CD4-positive, alpha-beta T cell treated with Interleukin-15 for 1 hour (primary cell): ENCODE measurements at regions not wholly inside any gene's neighbourhood (a gene's known extent, or its start where the extent isn't known, plus 50 kb on each side); places are given as distances from the start of the nearest gene placed in this dataset.
"Not testable (repeated sequence)": the region's sequence is repeated elsewhere in the genome, so short reads cannot be mapped to it uniquely, and the experiment has no call there.

Source experiments
- DNase-seq: peaks from one replicate; pipeline ENCODE4 v3.0.0-alpha.2; 2020

DNA sequence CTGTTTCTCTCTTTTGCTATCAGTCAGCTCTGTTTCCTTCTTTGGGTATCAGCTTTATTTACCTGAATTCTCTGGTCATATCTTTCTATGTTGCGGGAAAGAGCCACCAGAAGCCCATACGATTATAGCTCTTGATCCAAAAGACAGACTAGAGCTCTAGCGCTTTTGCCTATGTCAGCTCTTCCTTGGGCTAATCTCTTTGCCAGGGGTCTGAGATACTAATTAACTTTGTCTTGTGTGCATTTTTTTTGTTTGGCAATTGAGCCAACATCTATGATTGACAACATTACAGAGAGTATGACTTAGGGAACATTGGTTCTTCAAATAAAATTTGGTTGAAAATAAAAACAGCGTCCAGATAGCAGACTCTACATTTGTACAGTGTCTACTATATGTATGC, 603.0 kb downstream of the KCTD16 start:
- no peak for DNase-seq

DNA sequence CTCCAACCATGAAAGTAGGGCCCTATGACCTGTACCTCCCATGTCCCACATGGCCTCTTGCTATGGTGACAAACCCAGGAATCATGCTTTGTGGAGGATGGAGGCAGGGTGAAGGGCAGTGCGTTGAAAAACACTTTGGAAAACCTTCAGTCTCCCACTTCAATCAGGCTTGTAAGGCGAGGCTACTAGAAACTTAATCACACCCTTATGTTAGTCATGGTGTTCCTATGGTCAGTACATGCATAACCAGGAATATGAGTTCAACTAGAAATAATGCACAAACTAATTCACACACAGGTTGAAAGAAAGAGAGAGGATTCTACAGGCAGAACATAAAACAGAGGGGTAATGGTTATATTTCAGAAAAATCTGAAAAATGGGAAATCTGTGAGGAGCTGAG, 601.1 kb downstream of the KCTD16 start:
- no peak for DNase-seq

DNA sequence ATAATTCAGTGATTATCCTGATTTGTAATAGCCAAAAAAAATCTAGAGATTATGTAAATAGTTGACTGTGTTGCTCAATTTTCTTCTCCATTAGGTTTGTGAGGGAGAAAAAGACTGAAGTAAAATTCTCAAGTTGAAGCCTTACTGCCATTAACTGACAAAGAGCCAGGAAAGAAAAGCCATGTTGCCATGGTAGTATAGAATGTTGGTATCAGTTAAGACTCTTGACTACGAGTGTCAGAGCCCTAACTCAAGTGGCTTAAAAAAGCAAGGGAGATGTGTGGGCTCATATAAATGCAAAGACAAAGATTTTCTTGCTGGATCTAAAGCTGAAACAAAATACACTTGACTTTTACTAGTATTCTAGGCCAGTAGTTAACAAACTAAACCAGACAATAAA, 571.7 kb downstream of the KCTD16 start:
- no peak for DNase-seq

DNA sequence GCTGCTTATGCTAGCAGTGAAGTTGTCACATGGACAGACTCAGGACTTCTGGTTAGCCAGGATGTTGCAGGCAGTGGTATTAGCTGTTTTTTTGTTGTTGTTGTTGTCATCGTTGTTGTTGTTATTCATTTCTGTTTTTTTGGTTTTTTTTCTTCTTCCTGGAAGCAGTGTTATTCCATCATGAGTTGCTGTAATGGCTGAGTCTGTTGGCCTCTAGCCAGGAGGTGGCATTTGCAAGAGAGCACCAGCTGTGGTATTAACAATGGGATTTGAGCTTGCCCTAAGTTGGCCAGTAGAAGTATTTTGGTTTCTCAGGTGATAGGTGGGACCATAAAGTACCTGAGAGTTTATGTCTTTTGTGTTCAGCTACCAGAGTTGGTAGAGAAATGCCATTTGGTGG, 561.1 kb downstream of the KCTD16 start:
- DNase-seq, result no peak

DNA sequence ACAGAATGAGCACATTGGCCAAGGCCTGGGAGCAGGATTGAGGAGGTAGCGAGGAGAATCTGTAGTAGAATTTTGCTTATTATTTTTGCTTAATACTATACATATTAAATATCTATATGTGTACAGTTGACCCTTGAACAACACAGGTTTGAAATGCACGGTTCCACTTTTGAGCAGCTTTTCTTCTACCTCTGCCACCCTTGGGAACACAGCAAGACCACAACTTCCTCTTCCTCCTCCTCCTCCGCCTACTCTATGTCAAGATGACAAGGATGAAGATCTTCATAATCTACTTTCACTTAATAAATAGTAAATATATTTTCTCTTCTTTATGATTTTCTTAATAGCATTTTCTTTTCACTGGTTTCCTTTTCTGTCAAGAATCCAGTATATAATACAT, 541.4 kb downstream of the KCTD16 start:
- DNase-seq, result no peak

DNA sequence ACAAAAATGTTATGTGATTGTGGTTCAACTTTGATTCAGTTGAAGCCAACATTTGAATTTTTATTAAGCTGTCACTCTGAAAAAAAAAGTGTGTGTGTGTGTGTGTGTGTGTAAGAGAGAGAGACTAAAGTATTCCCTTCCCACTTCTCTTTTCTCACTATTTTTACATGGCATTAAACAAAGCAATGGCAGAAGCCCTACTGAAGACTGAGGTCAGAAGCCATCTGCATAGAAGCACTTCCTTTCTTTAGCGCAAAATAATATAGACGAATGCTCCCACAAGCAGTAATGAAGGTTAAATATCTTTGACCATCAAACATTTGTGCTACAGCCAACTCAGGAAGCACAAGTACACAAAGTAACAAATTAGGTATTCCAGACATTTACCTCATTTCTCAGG, 540.5 kb downstream of the KCTD16 start:
- DNase-seq, result no peak

DNA sequence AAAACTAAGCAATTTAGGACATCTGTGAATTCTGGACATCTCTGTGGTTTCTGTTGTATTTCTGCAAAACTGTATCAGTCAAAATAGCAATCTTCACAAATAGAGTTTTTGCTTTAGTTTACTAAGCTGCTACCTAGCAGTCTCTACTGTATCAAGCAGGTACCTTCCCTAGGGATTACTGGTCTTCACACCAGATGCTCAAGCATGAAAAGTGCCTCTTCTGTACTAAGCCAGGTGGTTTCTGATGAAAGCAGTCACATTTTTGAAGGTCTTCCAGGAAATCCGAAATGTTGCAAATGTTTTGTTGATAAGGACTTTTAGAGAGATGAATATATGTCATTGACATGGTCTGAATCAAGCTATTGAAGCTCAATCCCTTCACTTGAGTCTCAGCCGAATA, 540.0 kb downstream of the KCTD16 start:
- DNase-seq, result no peak

DNA sequence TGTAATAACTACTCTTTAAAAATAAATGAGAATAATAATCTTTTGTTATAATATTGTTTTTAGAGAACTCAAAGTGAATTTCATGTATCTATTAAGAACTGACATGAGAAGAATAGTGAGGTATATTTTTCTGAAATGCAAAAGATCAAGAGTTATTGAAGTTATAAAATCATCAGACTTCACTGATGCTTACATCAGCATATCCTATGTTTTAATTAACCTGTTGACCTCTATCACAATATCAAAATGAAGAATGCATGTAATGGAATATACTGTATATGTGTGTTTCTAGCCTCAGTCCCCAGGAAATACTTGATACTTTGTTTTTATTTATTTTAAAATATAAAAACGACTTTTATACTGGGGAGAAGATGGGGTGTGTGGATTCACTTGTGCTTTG, 533.1 kb downstream of the KCTD16 start:
- DNase-seq, result no peak

DNA sequence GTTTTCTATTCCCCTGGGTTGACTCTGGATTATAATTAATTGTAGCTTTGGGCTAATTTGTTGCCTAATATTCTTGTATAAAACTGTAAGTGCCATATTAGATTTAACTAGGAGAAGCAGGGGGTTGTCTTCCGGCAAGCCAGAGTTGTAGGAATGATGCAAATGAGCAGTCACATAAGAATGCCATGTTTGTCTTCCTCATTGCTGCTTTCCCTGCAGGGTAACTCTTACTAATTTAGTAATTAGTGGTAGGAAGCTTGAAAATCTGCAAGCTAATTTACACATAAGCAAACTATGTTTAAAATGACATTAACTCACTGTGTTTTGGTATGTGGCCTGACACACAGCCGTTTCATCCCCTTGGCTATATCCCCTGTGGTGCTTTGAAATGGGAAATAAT, 527.8 kb downstream of the KCTD16 start:
- DNase-seq, result no peak

DNA sequence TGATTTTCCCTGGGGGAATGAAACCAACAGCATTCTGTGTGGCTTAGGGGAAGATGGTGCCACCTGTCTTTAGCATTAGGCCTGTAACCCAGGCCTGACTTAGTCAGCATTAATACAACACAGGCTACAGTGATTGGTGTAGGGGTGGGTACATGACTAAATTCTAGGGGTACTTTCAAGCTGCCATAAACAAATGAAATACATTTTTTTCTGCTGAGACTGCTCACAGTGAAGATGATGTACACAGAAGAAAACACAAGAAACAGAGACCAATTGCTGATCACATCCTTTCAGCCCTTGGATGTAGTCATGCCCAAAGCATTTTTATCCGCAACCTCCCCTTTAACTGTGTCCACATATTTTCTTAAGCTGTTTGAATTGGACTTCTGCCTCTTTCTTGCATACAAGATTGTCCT, 527.2 kb downstream of the KCTD16 start:
- no peak for DNase-seq

DNA sequence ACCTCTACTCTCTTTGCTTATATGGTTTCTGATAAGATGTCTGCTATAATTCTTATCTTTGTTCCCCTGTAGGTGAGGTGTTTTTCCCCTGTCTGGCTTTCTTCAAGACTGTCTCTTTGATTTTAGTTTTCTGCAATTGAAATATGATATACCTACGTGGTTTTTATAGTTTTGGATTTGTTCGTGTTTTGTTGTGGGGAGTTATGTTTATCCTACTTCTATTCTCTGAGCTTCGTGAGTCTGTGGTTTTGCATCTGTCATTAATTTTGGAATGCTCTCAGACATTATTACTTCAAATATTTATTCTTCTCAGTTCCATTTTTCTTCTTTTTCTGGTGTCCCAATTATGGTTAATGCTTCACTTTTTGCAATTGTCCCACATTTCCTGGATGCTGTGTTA, 521.3 kb downstream of the KCTD16 start:
- no peak for DNase-seq

DNA sequence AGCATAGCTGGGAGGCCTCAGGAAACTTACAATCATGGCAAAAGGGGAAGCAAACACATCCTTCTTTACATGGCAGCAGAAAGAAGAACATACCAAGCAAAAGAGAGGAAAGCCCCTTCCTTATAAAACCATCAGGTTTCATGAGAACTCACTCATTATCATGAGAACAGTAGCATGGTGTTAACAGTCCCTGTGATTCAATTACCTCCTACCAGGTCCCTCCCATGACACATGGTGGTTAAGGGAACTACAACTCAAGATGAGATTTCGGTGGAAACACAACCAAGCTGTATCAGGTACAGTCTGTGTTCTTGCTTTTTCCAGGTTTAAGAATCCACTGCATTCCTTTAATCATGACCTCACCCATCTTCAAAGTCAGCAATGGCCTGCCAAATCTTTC, 514.2 kb downstream of the KCTD16 start:
- DNase-seq, result no peak

DNA sequence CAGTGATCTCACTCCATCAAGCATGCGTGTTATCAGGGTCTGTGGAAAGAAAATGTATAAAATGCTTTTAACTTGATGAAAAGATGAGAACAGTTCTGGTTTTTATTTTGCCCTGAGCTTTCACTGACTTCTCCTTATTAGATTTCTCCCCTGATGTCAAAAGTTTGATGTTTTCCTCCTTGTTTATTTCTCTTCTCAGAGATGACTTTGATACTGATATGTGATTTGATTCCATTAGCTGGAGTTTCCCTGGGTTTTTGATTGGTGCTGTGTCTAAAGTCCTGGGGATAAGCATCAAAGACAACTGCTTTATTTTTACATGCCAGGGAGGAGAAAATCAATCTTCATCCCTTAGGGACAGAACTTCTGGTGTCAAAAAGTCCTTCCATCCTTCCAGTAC, 510.0 kb downstream of the KCTD16 start:
- DNase-seq, result no peak

DNA sequence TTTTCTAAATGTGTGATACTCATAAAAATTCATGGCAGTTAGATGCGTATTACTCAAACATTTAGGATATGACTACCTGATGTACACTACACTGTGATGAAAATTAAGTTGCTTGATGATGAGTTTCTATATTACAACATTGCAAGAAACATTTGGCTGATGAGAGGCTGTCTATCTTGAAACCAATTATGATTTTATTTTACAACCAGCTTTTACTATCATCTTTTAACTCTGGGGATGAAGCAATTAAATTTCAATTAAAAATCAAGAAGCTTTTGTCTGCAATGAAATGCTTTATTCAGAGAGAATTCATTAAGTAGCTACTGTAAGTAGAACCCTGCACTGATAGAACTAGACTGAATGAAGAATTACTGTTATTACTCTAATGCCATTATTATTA, 500.4 kb downstream of the KCTD16 start:
- DNase-seq, result no peak

DNA sequence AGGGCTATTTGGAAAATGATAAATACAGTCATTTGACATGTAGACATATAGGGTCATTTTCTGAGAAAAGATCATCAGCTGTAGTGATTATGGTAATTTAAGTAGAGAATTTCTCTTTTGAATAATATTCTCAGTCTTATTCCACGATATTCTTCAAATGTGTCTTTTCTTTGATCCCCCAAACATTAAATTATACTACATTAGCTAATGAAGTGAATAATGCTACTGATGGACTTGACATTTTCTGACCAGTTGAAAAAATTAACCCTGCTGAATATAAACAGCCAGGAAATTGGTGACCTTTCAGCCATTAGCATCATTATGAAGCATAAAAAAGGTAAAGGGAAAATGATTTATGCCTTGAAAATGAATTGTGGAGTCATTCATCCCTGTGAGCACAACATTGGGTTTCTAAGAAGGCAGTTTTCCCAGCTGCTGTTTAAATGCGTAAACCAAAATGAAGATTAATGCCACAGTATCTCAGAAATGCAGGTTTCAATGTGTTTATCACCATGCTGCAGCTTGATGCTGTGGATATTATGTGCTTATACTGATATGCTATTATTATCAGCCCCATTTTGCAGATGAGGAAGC, 489.1 kb downstream of the KCTD16 start:
- no peak for DNase-seq

DNA sequence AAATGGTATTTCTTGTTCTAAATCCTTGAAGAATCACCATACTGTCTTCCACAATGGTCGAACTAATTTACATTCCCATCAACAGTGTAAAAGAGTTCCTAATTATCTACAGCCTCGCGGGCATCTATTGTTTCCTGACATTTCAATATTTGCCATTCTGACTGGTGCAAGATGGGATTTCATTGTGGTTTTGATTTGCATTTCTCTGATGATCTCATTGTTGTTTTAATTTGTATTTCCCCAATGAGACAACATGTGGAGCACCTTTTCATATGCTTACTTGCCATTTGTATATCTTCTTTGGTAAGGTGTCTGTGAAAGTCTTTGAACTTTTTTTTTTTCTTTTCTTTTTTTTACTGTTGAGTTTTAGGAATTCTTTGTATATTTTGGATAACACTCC, 473.6 kb downstream of the KCTD16 start:
- DNase-seq, result no peak

DNA sequence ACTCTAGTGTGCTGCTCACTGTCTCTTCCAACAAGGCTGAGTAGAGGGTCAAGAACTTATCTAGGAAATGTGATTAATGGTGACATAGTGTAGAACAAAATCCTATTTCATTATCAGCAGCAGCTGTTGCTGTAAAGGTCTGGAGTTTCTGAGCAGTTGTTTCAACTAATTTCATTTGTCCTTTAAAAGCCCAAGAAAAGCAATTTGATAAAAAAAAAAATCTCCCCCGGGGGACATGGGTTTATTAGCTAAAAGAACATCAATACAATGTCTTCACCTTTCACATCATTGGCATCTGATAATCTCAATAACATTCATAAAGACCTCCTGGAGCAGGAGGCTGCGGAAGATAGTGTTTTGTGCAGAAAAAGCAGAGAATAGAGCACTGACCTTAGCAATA, 468.1 kb downstream of the KCTD16 start:
- DNase-seq, result no peak

DNA sequence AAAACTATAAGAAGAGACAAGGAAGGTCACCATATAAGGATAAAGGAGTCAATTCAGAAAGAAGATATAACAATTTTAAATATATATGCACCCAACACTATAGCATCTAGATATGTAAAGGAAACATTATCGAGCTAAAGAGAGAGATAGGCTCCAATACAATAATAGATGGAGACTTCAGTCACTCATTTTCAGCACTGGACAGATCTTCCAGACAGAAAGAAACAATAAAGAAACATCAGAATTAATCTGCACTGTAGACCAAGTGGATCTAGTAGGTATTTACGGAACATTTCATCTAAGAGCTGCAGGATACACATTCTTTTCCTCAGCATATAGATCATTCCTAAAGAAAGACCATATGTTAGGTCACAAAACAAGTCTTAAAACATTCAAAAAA, 463.5 kb downstream of the KCTD16 start:
- DNase-seq, result no peak

DNA sequence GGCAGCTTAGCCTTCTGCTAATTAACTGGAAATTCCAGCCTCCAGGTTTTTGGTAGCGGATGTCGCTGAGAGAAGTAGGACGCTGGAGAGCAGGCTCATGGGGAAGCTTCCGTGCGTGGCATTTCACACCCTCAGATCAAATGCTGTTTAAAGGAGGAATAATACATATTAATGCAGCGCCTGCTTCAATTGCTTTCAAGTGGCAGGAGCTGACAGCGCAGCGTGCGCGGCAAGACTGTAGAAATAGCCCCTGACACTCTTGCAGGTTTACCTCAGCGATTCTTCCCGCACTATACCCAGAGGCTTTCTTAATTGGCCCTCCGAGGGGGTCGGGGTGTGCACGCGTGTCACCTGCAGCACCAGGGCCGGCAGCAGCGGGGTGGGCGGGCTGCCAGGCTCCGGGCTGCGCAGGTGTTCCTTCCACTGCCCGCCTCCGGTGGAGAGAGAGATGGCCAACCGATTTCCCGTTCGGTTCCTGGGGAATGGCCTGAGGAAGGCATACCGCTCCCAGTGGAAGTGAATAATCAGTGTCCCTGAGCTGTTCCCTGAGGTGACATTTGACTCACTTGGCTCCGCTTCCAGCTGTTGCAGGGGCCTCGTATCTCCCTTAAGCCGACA, 427.9 kb downstream of the KCTD16 start:
- DNase-seq, result no peak

DNA sequence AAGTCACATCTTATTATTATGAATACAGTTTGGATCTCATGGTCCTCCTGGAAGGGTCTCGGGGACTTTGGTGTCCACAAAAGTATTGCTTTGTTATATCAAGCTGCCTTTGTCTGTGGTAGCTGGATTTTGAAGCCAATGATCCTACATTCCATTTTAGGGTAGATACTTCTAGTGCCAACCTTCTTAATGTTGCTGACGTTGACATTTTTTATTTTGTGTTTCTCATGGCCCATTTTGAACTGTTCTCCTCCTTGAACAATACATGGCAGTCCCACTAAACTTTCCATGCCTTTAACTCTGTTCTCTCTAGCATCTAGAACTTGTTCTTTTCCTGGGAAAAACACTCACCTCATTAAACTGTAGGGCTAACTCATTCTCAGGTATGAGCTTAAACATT, 425.8 kb downstream of the KCTD16 start:
- DNase-seq, result no peak

DNA sequence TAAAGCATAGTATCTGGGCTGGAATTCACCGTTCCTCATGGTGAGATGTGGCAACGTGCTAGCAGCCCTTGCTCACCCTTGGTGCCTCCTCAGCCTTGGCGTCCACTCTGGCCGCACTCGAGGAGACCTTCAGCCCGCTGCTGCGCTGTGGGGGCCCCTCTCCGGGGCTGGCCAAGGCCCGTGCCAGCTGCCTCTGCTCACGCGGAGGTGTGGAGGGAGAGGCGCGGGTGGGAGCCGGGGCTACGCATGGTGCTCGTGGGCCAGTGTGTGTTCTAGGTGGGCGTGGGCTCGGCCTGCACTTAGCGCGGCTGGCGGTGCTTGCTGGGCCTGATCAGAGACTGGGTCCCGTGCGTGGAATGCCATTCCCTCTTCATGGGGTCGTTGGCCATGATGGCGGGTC, 424.2 kb downstream of the KCTD16 start:
- no peak for DNase-seq

DNA sequence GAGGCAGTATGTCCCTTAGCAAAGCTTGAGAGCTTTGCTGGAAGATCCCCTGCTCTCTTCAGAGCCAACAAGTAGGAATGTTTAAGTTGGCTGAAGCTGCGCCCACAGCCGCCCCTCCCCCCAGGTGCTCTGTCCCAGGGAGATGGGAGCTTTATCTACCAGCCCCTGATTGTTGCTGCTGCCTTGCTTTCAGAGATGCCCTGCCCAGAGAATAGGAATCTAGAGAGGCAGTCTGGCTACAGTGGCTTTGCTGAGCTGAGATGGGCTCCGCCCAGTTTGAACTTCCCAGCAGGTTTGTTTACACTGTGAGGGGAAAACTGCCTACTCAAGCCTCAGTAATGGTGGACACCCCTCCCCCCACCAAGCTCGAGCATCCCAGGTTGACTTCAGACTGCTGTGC, 423.6 kb downstream of the KCTD16 start:
- DNase-seq, result not testable (repeated sequence)

DNA sequence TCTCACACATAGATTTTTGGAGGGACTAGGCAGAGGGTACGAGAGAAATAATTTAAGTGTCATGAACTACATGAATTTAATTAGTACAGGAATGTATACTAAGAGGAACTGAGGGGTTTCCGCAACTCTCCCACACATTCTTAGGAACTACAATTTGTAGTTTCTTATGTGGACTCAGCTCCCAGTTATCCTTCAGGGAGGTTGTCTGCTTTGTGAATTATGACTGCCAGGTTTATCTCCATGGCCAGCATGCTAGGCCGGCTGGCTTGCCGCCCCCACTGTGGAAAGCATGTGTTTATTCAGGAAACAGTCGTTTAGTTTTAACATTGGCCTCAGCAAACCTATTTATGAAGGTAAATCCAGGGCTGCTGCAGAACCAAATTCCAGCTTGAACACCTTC, 415.0 kb downstream of the KCTD16 start:
- DNase-seq, result no peak

DNA sequence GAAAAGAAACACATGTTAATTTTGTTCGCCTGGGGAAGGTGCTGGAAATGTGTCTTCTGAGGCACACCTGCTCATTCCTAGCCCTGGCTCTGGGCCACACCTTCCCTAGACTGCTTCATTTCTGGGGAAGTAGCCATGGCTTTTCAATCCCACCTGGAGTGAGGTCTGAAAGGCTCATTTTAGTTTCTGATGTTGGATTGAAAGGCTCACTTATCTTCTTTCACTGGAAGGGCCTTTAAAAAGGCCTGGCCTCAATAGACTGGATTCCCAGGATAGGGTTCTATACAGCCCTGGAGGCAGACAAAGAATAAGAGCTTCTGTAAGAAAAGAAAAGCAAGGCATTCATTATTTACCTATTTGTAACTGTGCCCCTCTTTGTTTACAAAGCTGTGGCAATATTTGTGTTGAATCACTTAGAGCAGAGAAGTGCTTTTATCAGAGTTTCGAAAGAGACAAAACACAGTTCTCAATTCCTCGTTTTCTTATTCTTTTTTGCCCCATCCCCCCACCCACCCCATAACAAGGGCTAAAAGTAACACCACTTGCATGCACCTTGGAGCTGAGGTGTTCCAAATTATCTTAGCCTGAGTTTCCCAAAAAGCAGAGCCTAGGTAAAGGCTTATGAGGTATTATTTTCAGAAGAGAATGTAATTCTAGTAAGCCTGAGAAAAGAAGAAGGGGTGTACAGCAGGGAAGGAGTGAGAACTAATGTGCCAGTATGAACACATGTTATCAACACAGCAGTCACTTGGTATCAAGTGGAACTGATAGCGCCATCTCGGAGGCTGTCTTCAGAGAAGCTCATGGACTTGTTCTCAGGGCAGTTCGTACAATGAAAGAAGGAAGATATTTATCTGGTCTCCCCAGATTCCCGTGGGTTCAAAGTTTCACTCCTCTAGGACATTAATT, 413.1 kb downstream of the KCTD16 start:
- DNase-seq, result no peak
